ENCODE measurements at regions not wholly inside any gene's neighbourhood (a gene's known extent, or its start where the extent isn't known, plus 50 kb on each side); places are given as distances from the start of the nearest gene placed in this dataset.
"Not testable (repeated sequence)": the region's sequence is repeated elsewhere in the genome, so short reads cannot be mapped to it uniquely, and the experiment has no call there.

GRCh38 chr6:71766146-71766760, 120.1 kb upstream of the RIMS1 start:
- H3K27ac Mint-ChIP-seq: no peak overlapping the region
- H3K27me3 Mint-ChIP-seq: no peaks in the 10 kb centered on the region
- H3K4me3 Mint-ChIP-seq: no peak overlapping the region
- no peaks in the 10 kb centered on the region for H3K4me1 Mint-ChIP-seq (ENCODE audit: unreplicated experiment)
- H3K36me3 Mint-ChIP-seq: no peaks in the 10 kb centered on the region
- DNase-seq (ENCODE audit: extremely low spot score, unreplicated experiment): no peak
- no peak for TF ChIP-seq CTCF (conservative IDR thresholded peaks at IDR 0.05)
- H3K9me3 Mint-ChIP-seq: no peaks in the 10 kb centered on the region

- Mint-ChIP-seq H3K4me1 (ENCODE audit: unreplicated experiment) (no peaks in the 10 kb centered on the region), H3K9me3 (no peaks in the 10 kb centered on the region), H3K27me3 (no peaks in the 10 kb centered on the region), H3K27ac (no peak overlapping the region), H3K36me3 (no peaks in the 10 kb centered on the region), H3K4me3 (no peak overlapping the region)
- DNase-seq (ENCODE audit: extremely low spot score, unreplicated experiment): no peak
- TF ChIP-seq CTCF (conservative IDR thresholded peaks at IDR 0.05): no peak
These were observed 119.6 kb upstream of the RIMS1 start for GRCh38 chr6:71766796-71767195.

- H3K36me3 Mint-ChIP-seq: no peaks in the 10 kb centered on the region
- H3K4me3 Mint-ChIP-seq: no peak overlapping the region
- no peak for DNase-seq (ENCODE audit: extremely low spot score, unreplicated experiment)
- no peak for TF ChIP-seq CTCF (conservative IDR thresholded peaks at IDR 0.05)
- no peaks in the 10 kb centered on the region for H3K27me3 Mint-ChIP-seq
- no peaks in the 10 kb centered on the region for H3K4me1 Mint-ChIP-seq (ENCODE audit: unreplicated experiment)
- H3K27ac Mint-ChIP-seq: no peak overlapping the region
- H3K9me3 Mint-ChIP-seq: no peaks in the 10 kb centered on the region
These were observed 118.0 kb upstream of the RIMS1 start for GRCh38 chr6:71768356-71768755.

- no peak for TF ChIP-seq CTCF (conservative IDR thresholded peaks at IDR 0.05)
- no peak overlapping the region for H3K4me3 Mint-ChIP-seq
- no peak for DNase-seq (ENCODE audit: extremely low spot score, unreplicated experiment)
- H3K27me3 Mint-ChIP-seq: no peaks in the 10 kb centered on the region
- H3K4me1 Mint-ChIP-seq (ENCODE audit: unreplicated experiment): no peaks in the 10 kb centered on the region
- H3K9me3 Mint-ChIP-seq: peaks cover 11% of the 10 kb centered on the region
- no peak overlapping the region for H3K27ac Mint-ChIP-seq
- no peaks in the 10 kb centered on the region for H3K36me3 Mint-ChIP-seq
These were observed 77.5 kb upstream of the RIMS1 start for GRCh38 chr6:71808865-71809264.

- Mint-ChIP-seq H3K27ac (no peak overlapping the region), H3K4me1 (ENCODE audit: unreplicated experiment) (no peaks in the 10 kb centered on the region), H3K36me3 (no peaks in the 10 kb centered on the region), H3K4me3 (no peak overlapping the region), H3K27me3 (no peaks in the 10 kb centered on the region), H3K9me3 (peaks cover 11% of the 10 kb centered on the region)
- no peak for DNase-seq (ENCODE audit: extremely low spot score, unreplicated experiment)
- no peak for TF ChIP-seq CTCF (conservative IDR thresholded peaks at IDR 0.05)
These were observed 75.5 kb upstream of the RIMS1 start for GRCh38 chr6:71810880-71811279.

GRCh38 chr6:71822625-71823024, 63.7 kb upstream of the RIMS1 start:
- Mint-ChIP-seq H3K4me3 (no peak overlapping the region), H3K27ac (no peak overlapping the region), H3K9me3 (no peaks in the 10 kb centered on the region), H3K4me1 (ENCODE audit: unreplicated experiment) (no peaks in the 10 kb centered on the region), H3K27me3 (no peaks in the 10 kb centered on the region), H3K36me3 (no peaks in the 10 kb centered on the region)
- DNase-seq (ENCODE audit: extremely low spot score, unreplicated experiment): no peak
- TF ChIP-seq CTCF (conservative IDR thresholded peaks at IDR 0.05): no peak

GRCh38 chr6:71832110-71832764, 54.1 kb upstream of the RIMS1 start:
- H3K27ac Mint-ChIP-seq; H3K4me1 Mint-ChIP-seq (ENCODE audit: unreplicated experiment); H3K9me3 Mint-ChIP-seq; H3K4me3 Mint-ChIP-seq; H3K36me3 Mint-ChIP-seq; H3K27me3 Mint-ChIP-seq; DNase-seq (ENCODE audit: extremely low spot score, unreplicated experiment): not testable (repeated sequence)

Data from type B pancreatic cell (in vitro differentiated cells).